IMR-90 (cell line): ENCODE measurements at regions not wholly inside any gene's neighbourhood (a gene's known extent, or its start where the extent isn't known, plus 50 kb on each side); places are given as distances from the start of the nearest gene placed in this dataset.

ENCODE experiments used
- ATAC-seq: fragments of 200-7000 bp; cut with Tn5 transposase; 2 replicates; pipeline ENCODE4 v1.9.1; 2020; ENCODE audit warnings: low read depth, mild to moderate bottlenecking, moderate library complexity
- BruUV-seq: library from RNA; stranded (reverse); fragments of 400-500 nt; replicated peaks from 2 replicates; lab custom pipeline; 2021; lab: Mats Ljungman, UMichigan
- CTCF ChIA-PET: fragments of 300-600 bp; formaldehyde crosslinking; extraction: SDS; loops from one replicate; lab custom pipeline; 2021; ENCODE audit warnings: antibody characterized with exemption; lab: Yijun Ruan, JAX
- POLR2A ChIA-PET: fragments of 300-600 bp; sonication (Branson Sonifier 250); formaldehyde crosslinking; loops from one replicate; lab custom pipeline; 2022; ENCODE audit warnings: antibody characterized with exemption; ENCODE audit not compliant: unreplicated experiment; lab: Charles Lee
- DNase-seq: peaks from one replicate; pipeline ENCODE4 v3.0.0; 2013
- H2AFZ ChIP-seq: replicated peaks from 2 replicates; pipeline ENCODE3; 2013; ENCODE audit warnings: low read length, mild to moderate bottlenecking; ENCODE audit not compliant: poor library complexity
- H2AK5ac ChIP-seq: 2 replicates; pipeline ENCODE4 v1.6.1; 2013; ENCODE audit warnings: low read depth, low read length, inconsistent platforms
- H2AK9ac ChIP-seq: replicated peaks from 2 replicates; pipeline ENCODE3; 2013; ENCODE audit warnings: mild to moderate bottlenecking, low read depth, low read length, moderate library complexity; ENCODE audit not compliant: poor library complexity
- H2BK120ac ChIP-seq: 2 replicates; pipeline ENCODE4 v1.6.1; 2013; ENCODE audit warnings: low read depth, low read length, inconsistent platforms
- H2BK15ac ChIP-seq: 3 replicates; pipeline ENCODE4 v1.6.1; 2013; ENCODE audit warnings: low read depth, low read length, inconsistent platforms
- H2BK20ac ChIP-seq: 2 replicates; pipeline ENCODE4 v1.6.1; 2013; ENCODE audit warnings: low read depth, mild to moderate bottlenecking, inconsistent platforms, low read length, moderate library complexity
- H2BK5ac ChIP-seq: 2 replicates; pipeline ENCODE4 v1.6.1; 2013; ENCODE audit warnings: mild to moderate bottlenecking, low read depth, low read length, inconsistent platforms; ENCODE audit not compliant: poor library complexity, severe bottlenecking
- H3K14ac ChIP-seq: replicated peaks from 2 replicates; pipeline ENCODE4 v1.6.1; 2013; ENCODE audit warnings: low read depth, low read length, inconsistent platforms
- H3K18ac ChIP-seq: 2 replicates; pipeline ENCODE4 v1.6.1; 2013; ENCODE audit warnings: low read depth, low read length, control low read depth
- H3K23ac ChIP-seq: 2 replicates; pipeline ENCODE4 v1.6.1; 2013; ENCODE audit warnings: low read depth, low read length, inconsistent platforms
- H3K27ac ChIP-seq: 2 replicates; pipeline ENCODE4 v1.5.1; 2013; ENCODE audit warnings: mild to moderate bottlenecking, control low read depth, low read length; ENCODE audit not compliant: insufficient read depth
- H3K27me3 ChIP-seq: 2 replicates; pipeline ENCODE4 v1.6.1; 2013; ENCODE audit warnings: low read length; ENCODE audit not compliant: control insufficient read depth, insufficient read depth
- H3K36me3 ChIP-seq: 2 replicates; pipeline ENCODE4 v1.6.1; 2013; ENCODE audit warnings: low read length, mixed read lengths; ENCODE audit not compliant: control insufficient read depth, insufficient read depth
- H3K4ac ChIP-seq: 2 replicates; pipeline ENCODE4 v1.6.1; 2013; ENCODE audit warnings: low read depth, low read length, inconsistent platforms
- H3K4me1 ChIP-seq: 2 replicates; pipeline ENCODE4 v1.6.1; 2013; ENCODE audit warnings: low read length, mixed read lengths; ENCODE audit not compliant: control insufficient read depth, insufficient read depth
- H3K4me2 ChIP-seq: 2 replicates; pipeline ENCODE4 v1.6.1; 2013; ENCODE audit warnings: low read depth, mild to moderate bottlenecking, control low read depth, low read length, moderate library complexity
- H3K4me3 ChIP-seq: 2 replicates; pipeline ENCODE4 v1.5.1; 2013; ENCODE audit warnings: low read depth, mild to moderate bottlenecking, control low read depth, low read length, moderate library complexity; ENCODE audit not compliant: insufficient read depth
- H3K56ac ChIP-seq: 2 replicates; pipeline ENCODE4 v1.6.1; 2013; ENCODE audit warnings: low read length, inconsistent platforms; ENCODE audit not compliant: insufficient read depth; ENCODE audit errors: extremely low read depth
- H3K79me1 ChIP-seq, 2 experiments: 2 replicates each; pipeline ENCODE4 v1.6.1; 2013; ENCODE audit warnings: low read length in 2 of 2, inconsistent platforms in 1 of 2, low read depth in 1 of 2
- H3K9ac ChIP-seq: 2 replicates; pipeline ENCODE4 v1.6.1; 2013; ENCODE audit warnings: low read depth, low read length, control low read depth
- H3K9me1 ChIP-seq: 2 replicates; pipeline ENCODE4 v1.6.1; 2013; ENCODE audit warnings: low read length, inconsistent platforms; ENCODE audit not compliant: insufficient read depth
- H3K9me3 ChIP-seq: 2 replicates; pipeline ENCODE4 v1.6.1; 2013; ENCODE audit warnings: low read length; ENCODE audit not compliant: control insufficient read depth, insufficient read depth
- H4K20me1 ChIP-seq: 2 replicates; pipeline ENCODE4 v1.6.1; 2013; ENCODE audit warnings: low read length, inconsistent platforms; ENCODE audit not compliant: insufficient read depth
- H4K5ac ChIP-seq: 2 replicates; pipeline ENCODE4 v1.6.1; 2013; ENCODE audit warnings: mild to moderate bottlenecking, low read depth, low read length, control low read depth
- H4K8ac ChIP-seq, 2 experiments: 2 replicates each; pipeline ENCODE4 v1.6.1; 2013; ENCODE audit warnings: low read depth in 2 of 2, low read length in 2 of 2, control low read depth in 1 of 2, inconsistent platforms in 1 of 2
- H4K91ac ChIP-seq: 2 replicates; pipeline ENCODE4 v1.6.1; 2013; ENCODE audit warnings: low read depth, low read length, inconsistent platforms; ENCODE audit not compliant: insufficient read depth
- BHLHE40 ChIP-seq: fragments of 150-350 bp; IDR thresholded peaks from 2 replicates; pipeline ENCODE4 v1.6.1; 2016; ENCODE audit warnings: mild to moderate bottlenecking, low read depth, low read length
- CEBPB ChIP-seq: IDR thresholded peaks from 2 replicates; pipeline ENCODE4 v1.6.1; 2012; ENCODE audit warnings: low read depth, low read length, improper control_type of control experiment
- CHD1 ChIP-seq: IDR thresholded peaks from 2 replicates; pipeline ENCODE4 v1.6.1; 2012; ENCODE audit warnings: low read depth, low read length, improper control_type of control experiment
- CTCF ChIP-seq: conservative IDR thresholded peaks from 2 replicates; pipeline ENCODE4 v1.5.1; 2012; ENCODE audit warnings: mild to moderate bottlenecking, low read depth, low read length, improper control_type of control experiment
- ELK1 ChIP-seq: fragments of 150-350 bp; IDR thresholded peaks from 2 replicates; pipeline ENCODE4 v1.6.1; 2016; ENCODE audit warnings: low read depth, mild to moderate bottlenecking, low read length, moderate library complexity, borderline replicate concordance
- FOS ChIP-seq: fragments of 150-350 bp; IDR thresholded peaks from 2 replicates; pipeline ENCODE4 v1.6.1; 2016; ENCODE audit warnings: low read depth, low read length
- MAFK ChIP-seq: IDR thresholded peaks from 2 replicates; pipeline ENCODE4 v1.6.1; 2012; ENCODE audit warnings: low read depth, low read length, improper control_type of control experiment
- MAZ ChIP-seq: IDR thresholded peaks from 2 replicates; pipeline ENCODE4 v1.6.1; 2012; ENCODE audit warnings: low read depth, mild to moderate bottlenecking, low read length, improper control_type of control experiment, moderate library complexity, borderline replicate concordance
- MXI1 ChIP-seq: IDR thresholded peaks from 2 replicates; pipeline ENCODE4 v1.6.1; 2012; ENCODE audit warnings: low read depth, mild to moderate bottlenecking, low read length, moderate library complexity, borderline replicate concordance
- POLR2A ChIP-seq: IDR thresholded peaks from 2 replicates; pipeline ENCODE4 v1.6.1; 2012; ENCODE audit warnings: mild to moderate bottlenecking, low read depth, low read length
- RAD21 ChIP-seq: IDR thresholded peaks from 2 replicates; pipeline ENCODE4 v1.6.1; 2012; ENCODE audit warnings: low read length, improper control_type of control experiment
- RCOR1 ChIP-seq: IDR thresholded peaks from 2 replicates; pipeline ENCODE4 v1.6.1; 2012; ENCODE audit warnings: mild to moderate bottlenecking, low read length, improper control_type of control experiment; ENCODE audit not compliant: insufficient replicate concordance
- RFX5 ChIP-seq: IDR thresholded peaks from 2 replicates; pipeline ENCODE4 v1.8.0; 2012; ENCODE audit warnings: low read depth, mild to moderate bottlenecking, low read length, moderate library complexity
- SMC3 ChIP-seq: fragments of 150-350 bp; IDR thresholded peaks from 2 replicates; pipeline ENCODE4 v1.6.1; 2016; ENCODE audit warnings: low read depth, mild to moderate bottlenecking, antibody characterized with exemption, low read length, moderate library complexity
- USF2 ChIP-seq: fragments of 150-350 bp; IDR thresholded peaks from 2 replicates; pipeline ENCODE4 v1.6.1; 2017; ENCODE audit warnings: mild to moderate bottlenecking, antibody characterized with exemption, low read length, low read depth
- WGBS, 2 experiments: methylation state at CpG; one replicate each; pipeline versions ENCODE4 v1.1.5 to v1.1.7; 2013; ENCODE audit warnings: missing lambda C conversion rate in 2 of 2; ENCODE audit not compliant: insufficient read length in 1 of 2; ENCODE audit errors: extremely low coverage in 2 of 2; 5-methylcytosine and 5-hydroxymethylcytosine counted together
- dilution Hi-C: fragments of 300-500 bp; cut with HindIII; formaldehyde crosslinking; loops from one replicate; pipeline ENCODE4 v1.14.3; 2018; ENCODE audit warnings: low sequenced_read_pairs; ENCODE audit not compliant: unreplicated experiment
- in situ Hi-C: fragments of 300-500 bp; cut with MboI; formaldehyde crosslinking; loops from 3 replicates; pipeline ENCODE4 v1.14.3; 2019; ENCODE audit warnings: low sequenced_read_pairs, inconsistent platforms, mixed read lengths
- intact Hi-C: fragments of 100-400 bp; cut with micrococcal nuclease; formaldehyde crosslinking; loops from 2 replicates; pipeline ENCODE4 v1.10.0; 2022

- CTCF ChIA-PET: interaction anchor here (1.1 kb wide), 1 partner anchor 293 kb away, joined by 3 read pairs; no protein-coding TSS in a partner anchor
- TF ChIP-seq CHD1: no peak
- TF ChIP-seq SMC3: no peak
- no peak for TF ChIP-seq RAD21
- no peak for TF ChIP-seq POLR2A
- TF ChIP-seq MAZ: no peak
- no peak for TF ChIP-seq MXI1
- no peak for TF ChIP-seq RFX5
- TF ChIP-seq CTCF: no peak
- TF ChIP-seq BHLHE40: no peak
- TF ChIP-seq RCOR1: no peak
- TF ChIP-seq ELK1: no peak
- TF ChIP-seq CEBPB: no peak
- TF ChIP-seq MAFK: no peak
- no peak for TF ChIP-seq FOS
- TF ChIP-seq USF2: no peak
Observed at GRCh38 chr7:106169821-106170610, 57.9 kb upstream of the SYPL1 start.

More at GRCh38 chr7:106169821-106170610, 57.9 kb upstream of the SYPL1 start:
- no peak overlapping the region for H3K56ac ChIP-seq
- H3K79me1 ChIP-seq: no peaks in the 10 kb centered on the region
- H3K9me3 ChIP-seq: no peaks in the 10 kb centered on the region
- intact Hi-C loops: loop anchor here (10.0 kb wide), 1 partner anchor 875 kb away; the partner anchor contains the start of gene PRKAR2B
- H2BK120ac ChIP-seq: no peak overlapping the region
- no peak for ATAC-seq
- no peak overlapping the region for H3K4me3 ChIP-seq
- H3K36me3 ChIP-seq: no peaks in the 10 kb centered on the region
- H2BK15ac ChIP-seq: no peak overlapping the region
- H3K4me2 ChIP-seq: no peak overlapping the region
- dilution Hi-C loops: no loop called here
- no peak overlapping the region for H2BK20ac ChIP-seq
- no peak overlapping the region for H3K23ac ChIP-seq
- H4K5ac ChIP-seq: no peak overlapping the region
- no CpG with 5 or more reads among the region's 3 CpGs for WGBS, 2 experiments
- H3K9ac ChIP-seq: no peak overlapping the region
- H3K27ac ChIP-seq: no peak overlapping the region
- no peak overlapping the region for H4K91ac ChIP-seq
- H3K4ac ChIP-seq: no peak overlapping the region
- H2AK5ac ChIP-seq: no peak overlapping the region
- no peak overlapping the region for H4K8ac ChIP-seq
- no TSS peak for BruUV-seq
- in situ Hi-C loops: loop anchor here (10.0 kb wide), 2 partner anchors 485 to 975 kb away; no protein-coding TSS in a partner anchor
- no peak for DNase-seq
- H2BK5ac ChIP-seq: no peak overlapping the region
- no peaks in the 10 kb centered on the region for H3K4me1 ChIP-seq
- H3K14ac ChIP-seq: no peak overlapping the region
- H3K9me1 ChIP-seq: no peaks in the 10 kb centered on the region
- no peak overlapping the region for H2AK9ac ChIP-seq
- no peak overlapping the region for H3K18ac ChIP-seq
- no peaks in the 10 kb centered on the region for H4K20me1 ChIP-seq
- no peak overlapping the region for H2AFZ ChIP-seq
- POLR2A ChIA-PET: interaction anchor here (0.6 kb wide), 1 partner anchor 370 kb away, joined by 9 read pairs; no protein-coding TSS in a partner anchor
- H3K27me3 ChIP-seq: peaks cover 9% of the 10 kb centered on the region
